ENCODE measurements at regions not wholly inside any gene's neighbourhood (a gene's known extent, or its start where the extent isn't known, plus 50 kb on each side); places are given as distances from the start of the nearest gene placed in this dataset.

DNA sequence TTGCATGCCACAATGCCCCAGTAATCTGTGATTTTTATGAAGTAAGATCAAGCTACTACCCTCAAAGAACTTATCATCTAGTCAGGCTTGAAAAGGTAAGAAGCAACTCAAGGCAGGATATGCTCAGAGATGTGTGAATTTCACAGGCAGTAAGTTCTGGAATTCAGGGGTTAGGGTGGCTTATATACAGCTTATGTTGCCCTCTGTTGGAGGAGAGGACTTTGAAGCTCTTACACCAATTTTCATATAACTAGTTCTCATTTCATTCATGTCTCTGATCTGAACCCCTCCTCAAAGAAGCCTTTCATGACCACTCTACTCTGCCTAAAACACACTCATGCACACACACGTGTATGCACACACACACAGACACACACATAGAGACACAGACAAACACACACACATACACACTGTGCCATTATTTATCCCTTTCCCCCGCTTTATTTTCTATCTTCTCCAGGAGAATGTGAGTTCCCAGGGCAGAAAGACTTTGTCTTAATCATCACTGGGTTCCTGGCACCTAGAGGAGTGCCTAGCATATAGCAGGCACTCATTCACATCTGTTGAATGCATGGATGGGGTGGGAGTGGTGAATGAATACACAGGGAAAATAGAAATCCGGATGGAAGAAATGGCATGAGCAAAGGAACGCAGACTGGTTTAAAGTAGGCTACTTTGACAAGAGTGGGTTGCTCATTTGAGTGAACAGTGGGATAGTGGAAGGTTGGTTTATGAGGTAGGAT lies 220.7 kb upstream of the ZBED5 start:
- no peak for DNase-seq (ENCODE audit: low spot score)

DNA sequence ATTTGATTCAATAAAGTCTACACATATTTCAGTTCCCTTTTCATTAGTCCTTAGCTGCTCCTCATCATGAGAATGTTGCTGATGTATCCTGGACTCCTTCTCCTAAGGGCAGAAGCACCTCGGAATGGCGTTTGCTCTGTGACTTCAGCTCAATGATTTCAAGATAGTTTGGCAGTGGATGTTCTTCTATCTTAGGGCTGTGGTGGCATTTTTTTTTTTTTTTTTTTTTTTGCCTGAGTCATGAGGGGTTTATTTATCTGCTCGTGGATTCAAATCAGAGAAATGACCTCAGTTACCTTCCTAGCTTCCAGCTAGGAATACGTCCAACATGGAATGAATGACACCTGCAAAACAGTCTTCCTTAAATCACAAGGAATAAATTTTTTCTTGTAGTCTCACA lies 220.0 kb upstream of the ZBED5 start:
- no peak for DNase-seq (ENCODE audit: low spot score)

DNA sequence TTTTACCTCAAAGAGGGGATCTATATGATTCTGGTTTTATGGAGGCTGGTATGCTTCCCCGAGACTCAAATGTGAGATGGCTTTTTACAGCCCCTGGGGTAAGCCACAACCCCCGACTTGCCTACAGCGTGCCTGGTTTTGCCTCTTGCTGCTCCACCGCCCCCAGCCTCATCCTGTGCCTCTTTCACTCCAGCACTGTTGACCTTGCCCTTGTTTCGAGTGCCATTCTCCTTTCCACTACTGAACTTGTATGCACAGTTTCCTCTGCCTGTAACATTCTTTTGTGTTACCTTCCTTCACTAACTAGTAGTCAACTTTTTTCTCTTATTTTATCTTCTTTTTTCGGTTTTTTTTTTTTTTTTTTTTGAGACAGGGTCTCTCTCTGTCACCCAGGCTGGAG lies 219.0 kb upstream of the ZBED5 start:
- no peak for DNase-seq (ENCODE audit: low spot score)

DNA sequence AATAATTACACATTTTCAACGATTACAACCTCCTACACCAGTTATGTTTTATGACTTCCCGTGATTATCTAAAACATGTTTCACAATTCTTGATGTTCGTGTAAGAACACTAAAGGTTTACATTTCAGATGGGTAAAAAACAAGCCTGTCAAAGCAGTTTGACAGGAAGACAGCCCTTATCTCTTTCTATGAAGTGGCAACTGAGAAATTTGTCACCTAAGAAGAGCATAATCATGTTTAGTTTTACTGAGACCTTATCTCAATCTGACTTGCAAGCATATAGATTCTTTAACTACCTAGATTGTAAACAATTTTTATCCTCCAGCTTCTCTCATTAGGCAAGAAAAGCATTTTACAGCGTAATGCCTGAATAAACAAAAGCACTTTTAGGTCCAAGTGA lies 218.4 kb upstream of the ZBED5 start:
- DNase-seq (ENCODE audit: low spot score) = no peak

- DNase-seq (ENCODE audit: low spot score) = no peak
These were observed 217.8 kb upstream of the ZBED5 start for GRCh38 chr11:11075515-11076171.

DNA sequence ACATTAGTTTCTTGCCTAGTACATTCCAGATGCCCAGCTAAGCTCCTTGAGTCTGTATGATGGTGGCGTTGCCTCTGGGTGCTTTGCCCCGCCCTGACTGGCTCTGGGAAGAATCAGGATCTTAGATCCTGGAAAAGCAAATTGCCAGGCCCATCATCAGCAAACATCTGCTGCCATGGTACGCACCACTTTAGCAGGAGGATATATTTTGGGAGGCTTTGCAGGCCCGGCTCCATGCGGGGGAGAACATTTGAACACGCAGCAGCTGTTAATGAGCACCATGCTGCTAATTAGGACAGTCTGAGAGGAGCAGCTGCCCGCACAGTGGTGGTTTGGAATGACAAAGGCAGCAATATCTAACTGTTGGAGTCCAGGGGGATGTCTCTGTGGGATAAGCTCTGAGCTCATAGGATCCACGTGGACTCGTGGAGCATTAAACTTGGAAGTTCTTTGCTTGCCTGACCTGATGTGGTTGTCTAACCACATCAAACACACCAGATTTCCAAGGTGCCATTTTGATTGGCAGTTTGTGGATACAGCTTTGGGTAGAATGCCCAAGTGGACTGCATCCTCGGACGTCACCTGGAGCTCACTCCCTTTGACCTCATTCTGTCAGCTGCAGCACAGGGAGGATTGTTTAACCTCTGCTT lies 217.0 kb upstream of the ZBED5 start:
- no peak for DNase-seq (ENCODE audit: low spot score)

- DNase-seq (ENCODE audit: low spot score) = no peak
These were observed 216.1 kb upstream of the ZBED5 start for GRCh38 chr11:11073996-11074395.

DNA sequence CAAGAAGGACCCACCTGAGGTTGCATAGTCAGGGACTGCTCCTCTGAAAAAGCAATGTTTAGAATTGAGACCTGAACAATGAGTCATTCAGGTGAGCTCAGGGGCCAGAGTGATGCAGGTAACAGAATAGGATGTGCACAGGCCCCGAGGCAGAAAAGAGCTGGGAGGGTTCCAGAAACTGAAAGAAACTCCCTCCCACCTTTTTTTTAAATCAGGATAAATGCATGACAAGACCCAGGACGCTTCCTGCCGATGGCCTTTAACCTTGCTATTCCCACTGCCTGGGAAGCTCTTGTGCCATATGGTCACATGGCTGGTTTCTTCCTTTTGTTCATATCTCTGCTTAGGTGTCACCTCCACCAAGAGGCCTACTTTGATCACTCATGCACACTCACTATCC lies 214.2 kb upstream of the ZBED5 start:
- DNase-seq (ENCODE audit: low spot score) = no peak

DNA sequence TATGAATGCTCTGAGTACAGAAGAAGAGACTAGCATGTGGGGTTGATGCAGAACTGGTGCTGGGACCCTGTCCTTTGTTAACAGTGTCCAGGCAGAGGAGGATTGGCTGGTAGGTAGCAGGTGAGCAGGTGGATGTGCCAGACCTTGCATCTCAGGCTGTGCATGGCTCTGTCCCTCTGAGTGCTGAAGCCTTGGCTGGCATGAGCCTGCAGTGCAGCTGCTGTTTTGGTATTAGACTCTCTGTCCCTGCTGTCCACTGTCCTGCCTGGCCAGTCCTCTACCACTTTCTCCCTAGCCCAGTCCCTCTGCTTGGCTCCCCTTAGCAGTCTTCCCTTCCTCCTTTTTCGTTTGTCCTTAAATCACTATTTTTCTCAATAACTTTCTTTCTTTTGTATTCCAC lies 213.6 kb upstream of the ZBED5 start:
- no peak for DNase-seq (ENCODE audit: low spot score)

GRCh38 chr11:11070976-11071375 lies 213.1 kb upstream of the ZBED5 start:
- no peak for DNase-seq (ENCODE audit: low spot score)

DNA sequence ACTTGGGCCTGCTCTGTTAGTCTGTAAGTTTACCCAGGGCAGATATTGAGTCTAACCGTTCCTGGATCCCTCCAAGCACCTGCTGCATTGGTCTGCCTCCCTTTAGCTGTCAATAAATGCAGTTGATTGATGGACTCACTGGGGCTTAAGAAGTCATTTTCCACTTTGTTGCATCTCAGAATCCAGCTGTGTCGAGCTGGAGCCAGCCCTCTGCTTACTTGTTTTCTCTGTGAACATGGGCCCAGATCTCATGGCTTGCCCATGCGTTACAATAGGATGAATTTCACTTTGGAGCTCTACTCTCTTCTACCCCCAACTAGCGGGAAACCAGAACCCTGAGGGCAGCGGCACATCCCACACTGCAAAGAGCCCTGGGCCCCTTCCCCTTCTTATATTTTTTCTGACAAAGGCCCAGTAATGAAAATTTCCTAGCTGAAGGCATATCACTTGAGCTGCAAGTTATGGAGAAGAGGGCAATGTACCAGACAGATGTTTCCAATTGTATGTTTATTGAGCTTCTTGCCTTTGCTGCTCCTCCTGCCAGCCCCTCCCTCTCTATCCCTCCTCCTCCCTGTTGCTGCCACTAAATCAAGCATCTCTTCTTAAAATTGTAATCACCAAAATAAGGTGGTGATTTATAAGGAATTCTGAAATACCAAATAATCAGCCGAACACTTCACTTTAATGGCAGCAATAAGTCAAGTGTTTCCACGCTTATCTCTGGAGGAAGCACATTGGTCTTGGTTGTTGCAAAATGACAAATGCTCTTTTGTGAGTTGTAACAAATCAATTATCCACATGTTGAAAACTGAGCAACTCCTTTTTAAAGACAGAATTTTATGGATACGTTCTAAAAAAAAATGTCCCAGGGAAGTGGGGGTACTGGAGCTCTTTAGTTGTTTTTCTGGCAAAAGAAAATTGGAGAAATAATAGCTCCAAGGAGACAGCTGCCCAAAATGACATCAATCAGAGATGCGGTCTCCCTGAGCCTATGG lies 212.3 kb upstream of the ZBED5 start:
- no peak for DNase-seq (ENCODE audit: low spot score)

DNA sequence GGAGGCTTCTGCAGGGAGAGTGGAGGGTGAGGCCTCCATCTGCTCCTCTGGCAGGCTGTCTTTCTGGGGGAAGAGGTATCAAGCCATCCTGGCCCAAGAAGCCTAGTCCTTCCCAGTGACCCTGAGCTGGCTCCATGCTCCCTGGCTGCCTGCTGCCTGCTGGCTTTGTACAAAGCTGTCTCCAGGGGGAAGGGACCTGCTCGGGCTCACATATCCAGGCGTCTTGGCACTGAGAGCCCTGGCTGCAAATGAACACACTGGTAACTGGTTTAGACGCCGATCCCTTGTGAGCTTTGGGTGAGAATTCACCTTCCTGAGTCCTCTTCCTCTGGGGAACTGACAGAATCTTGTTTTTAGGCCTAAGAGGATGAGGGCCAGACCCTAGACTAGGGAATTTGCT lies 210.3 kb upstream of the ZBED5 start:
- DNase-seq (ENCODE audit: low spot score) = no peak

DNA sequence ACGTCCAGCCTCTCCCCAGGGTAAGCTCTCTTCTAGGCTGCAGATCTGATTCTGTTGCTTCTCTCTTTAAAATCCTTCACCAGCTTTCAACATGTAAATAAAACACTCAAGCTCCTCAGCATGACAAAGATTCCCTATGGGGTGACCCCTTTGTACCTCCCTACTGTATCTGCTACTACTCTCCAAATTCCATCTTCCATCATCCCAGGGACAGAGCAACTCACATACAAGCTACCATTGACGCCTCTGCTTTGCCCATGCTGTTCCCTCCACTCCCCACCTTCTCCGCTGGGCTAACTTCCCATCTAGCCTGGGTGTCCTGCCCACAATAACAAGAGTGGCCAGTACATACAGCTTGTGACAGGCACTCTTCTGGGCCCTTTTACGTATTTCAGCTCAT lies 207.5 kb upstream of the ZBED5 start:
- DNase-seq (ENCODE audit: low spot score) = no peak

- DNase-seq (ENCODE audit: low spot score) = no peak
These were observed 199.6 kb upstream of the ZBED5 start for GRCh38 chr11:11057472-11057854.

GRCh38 chr11:11056749-11057471 lies 199.1 kb upstream of the ZBED5 start:
- DNase-seq (ENCODE audit: low spot score) = no peak

- no peak for DNase-seq (ENCODE audit: low spot score)
These were observed 198.5 kb upstream of the ZBED5 start for GRCh38 chr11:11056316-11056715.

DNA sequence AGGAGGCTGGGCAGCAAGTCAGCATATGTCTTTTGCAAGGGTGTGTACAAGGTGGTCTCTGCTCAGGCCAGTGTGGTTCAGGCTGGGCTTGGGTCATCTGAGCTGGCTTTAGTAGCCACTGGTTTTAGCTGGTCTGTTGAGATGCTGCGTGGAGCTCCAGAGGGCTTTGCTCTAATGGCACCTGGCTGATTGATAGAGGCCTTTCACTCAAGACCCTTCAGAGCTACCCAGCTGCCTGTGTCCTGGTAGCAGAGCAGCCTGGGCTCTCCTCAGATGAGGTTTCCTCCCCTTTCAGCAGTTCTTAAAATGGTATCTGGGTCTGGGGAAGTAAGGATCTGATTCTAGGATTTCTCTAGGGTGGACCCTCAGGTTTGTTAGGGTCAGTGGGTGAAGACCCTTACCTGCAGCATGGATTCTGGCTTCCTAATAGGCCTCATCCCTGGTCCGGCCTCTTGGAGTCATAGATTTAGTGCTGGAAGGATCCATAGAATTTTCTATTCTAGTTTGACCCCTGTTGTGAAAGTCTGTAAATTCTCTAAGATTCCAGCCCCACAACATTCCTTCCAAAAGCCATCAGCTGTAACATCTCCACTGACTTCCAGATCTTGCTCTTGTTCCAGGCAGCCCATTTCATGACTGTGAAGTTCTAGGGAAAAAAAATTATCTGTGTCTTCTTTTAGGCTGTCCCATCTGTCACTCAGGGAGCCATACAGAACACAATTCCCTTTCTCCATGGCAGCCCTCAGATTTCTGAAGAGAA lies 190.2 kb upstream of the ZBED5 start:
- DNase-seq (ENCODE audit: low spot score) = no peak

DNA sequence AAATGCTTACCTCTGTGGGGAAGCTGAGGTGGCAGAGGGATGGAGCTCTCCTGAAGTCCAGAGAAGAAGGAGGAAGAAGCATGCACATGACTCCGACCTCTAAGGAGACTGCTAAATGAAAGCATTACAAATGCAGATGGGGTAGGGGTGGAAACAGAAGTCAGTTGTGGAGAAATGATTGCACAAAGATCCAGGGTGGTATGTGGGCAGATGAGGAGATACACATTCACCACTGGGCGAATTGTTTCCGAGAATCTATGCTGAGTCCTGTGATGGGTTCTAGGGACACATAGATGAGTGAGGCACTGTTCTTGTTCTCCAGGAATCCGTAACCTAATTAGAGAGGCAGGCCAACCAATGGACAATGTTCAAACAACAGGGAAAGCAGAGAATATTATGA lies 188.9 kb upstream of the ZBED5 start:
- DNase-seq (ENCODE audit: low spot score) = no peak

DNA sequence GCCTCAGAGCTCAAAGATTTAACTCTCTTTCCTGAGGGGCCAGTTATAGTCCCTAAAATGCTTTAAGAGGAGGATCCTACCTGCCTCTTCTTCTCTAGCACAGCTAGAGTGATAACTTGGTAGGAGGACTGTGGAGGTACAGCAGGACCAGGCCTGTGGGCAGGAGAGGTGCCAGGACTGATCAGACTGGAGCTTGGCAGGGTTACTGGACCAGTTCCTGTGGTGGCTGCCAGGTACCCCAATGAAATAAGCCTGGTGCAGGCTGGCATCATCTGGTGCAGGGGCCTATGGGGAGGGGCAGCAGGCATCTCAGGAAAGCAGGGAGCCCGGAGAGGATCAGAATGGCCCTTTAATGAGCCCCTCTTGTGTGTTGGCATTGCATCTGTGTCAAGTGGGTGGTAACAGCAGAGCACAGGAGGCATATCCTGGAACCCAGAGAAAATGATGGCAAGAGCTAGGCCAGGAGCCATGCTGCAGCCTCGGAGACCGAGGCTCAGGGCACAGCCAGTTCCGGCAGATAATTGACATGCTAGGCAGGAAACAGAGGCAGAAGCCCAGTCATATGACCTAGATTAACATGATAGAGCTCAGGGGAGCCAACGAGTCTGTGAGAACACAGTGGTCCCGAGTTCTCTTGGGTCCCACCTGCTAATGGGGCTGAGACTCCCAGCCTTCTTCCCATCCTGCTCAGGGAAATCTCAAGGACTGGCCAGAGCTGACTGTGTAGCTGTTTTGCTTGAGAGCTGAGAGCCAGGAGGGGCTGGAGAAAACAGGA lies 187.5 kb upstream of the ZBED5 start:
- DNase-seq (ENCODE audit: low spot score) = no peak

Data from HuH-7.5 (cell line).